ENCODE measurements at regions not wholly inside any gene's neighbourhood (a gene's known extent, or its start where the extent isn't known, plus 50 kb on each side); places are given as distances from the start of the nearest gene placed in this dataset.

GRCh38 chr1:239606850-239607400, 220.6 kb downstream of the CHRM3 start:
- TF ChIP-seq USF2 (IDR thresholded peaks at IDR 0.05) (no peak), FOXS1 (CRISPR knock-in tag; IDR thresholded peaks at IDR 0.05) (no peak), CTCF (IDR thresholded peaks at IDR 0.05) (no peak), POLR2A (IDR thresholded peaks at IDR 0.05; ENCODE audit: low read length) (no peak), RNF2 (IDR thresholded peaks at IDR 0.05; ENCODE audit: borderline replicate concordance, low read depth) (no peak), BCL3 (IDR thresholded peaks at IDR 0.05) (no peak), BHLHE40 (IDR thresholded peaks at IDR 0.05; ENCODE audit: low read depth, low read length) (no peak), MAX (IDR thresholded peaks at IDR 0.05) (no peak), HDAC2 (IDR thresholded peaks at IDR 0.05) (no peak)

All from A549 (cell line).